ENCODE measurements at regions not wholly inside any gene's neighbourhood (a gene's known extent, or its start where the extent isn't known, plus 50 kb on each side); places are given as distances from the start of the nearest gene placed in this dataset.

DNA sequence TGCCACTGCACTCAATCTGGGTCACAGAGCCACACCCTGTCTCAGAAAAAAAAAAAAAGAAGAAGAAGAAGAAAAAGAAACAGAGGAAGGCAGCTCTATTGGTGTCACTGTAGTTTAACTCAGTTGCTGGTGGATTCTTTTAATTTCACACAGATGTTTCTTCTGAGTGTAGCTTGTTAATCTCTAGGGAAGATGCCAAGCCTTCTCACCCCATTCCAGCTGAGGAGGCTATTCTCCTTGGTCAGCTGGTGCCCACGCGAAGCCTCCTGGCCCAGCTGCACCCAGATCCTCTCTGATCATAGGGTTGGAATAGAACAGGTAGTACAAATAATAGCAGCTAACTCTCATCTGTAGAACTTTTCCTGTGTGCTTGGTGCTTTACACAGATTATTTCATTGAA lies 113.8 kb upstream of the SPRY4 start:
- WGBS (ENCODE audit: insufficient coverage, low coverage, missing lambda C conversion rate) = 52% methylated on average over 2 of the region's 2 CpGs
- Histone ChIP-seq H3K4me1 (replicated peaks in 1 of 2; ENCODE audit: control insufficient read depth in 2 of 2, insufficient read depth in 2 of 2, low read length in 2 of 2) (peaks cover 0 to 4% of the 10 kb centered on the region in 2 experiments; a peak in 4 of 5 replicates), H3K36me3 (ENCODE audit: control insufficient read depth, insufficient read depth, low read length) (no peaks in the 10 kb centered on the region), H3K27ac (ENCODE audit: extremely low read depth, low read depth, low read length) (no peak overlapping the region), H3K4me3 (no peak overlapping the region), H3K4me2 (ENCODE audit: insufficient read depth, low read length) (no peak overlapping the region), H3K27me3 (ENCODE audit: control insufficient read depth in 2 of 2, insufficient read depth in 2 of 2, low read length in 2 of 2) (peaks cover 0 to 2% of the 10 kb centered on the region in 2 experiments; a peak in 1 of 5 replicates), H3K9me1 (ENCODE audit: control insufficient read depth, insufficient read depth, low read length) (no peaks in the 10 kb centered on the region), H4K20me1 (replicated peaks; ENCODE audit: control insufficient read depth, insufficient read depth, low read length) (no peaks in the 10 kb centered on the region), H3K9ac (ENCODE audit: insufficient read depth in 1 of 2, low read depth in 2 of 2, low read length in 2 of 2) (no peak overlapping the region), H2AFZ (ENCODE audit: low read depth, low read length) (no peak overlapping the region), H3K79me2 (ENCODE audit: control insufficient read depth, insufficient read depth, low read length) (no peaks in the 10 kb centered on the region), H3K9me3 (replicated peaks; ENCODE audit: control insufficient read depth, insufficient read depth, low read depth, low read length) (no peaks in the 10 kb centered on the region)
- FAIRE-seq (no peak), DNase-seq (ENCODE audit: extremely low read depth in 1 of 4, low spot score in 3 of 4) (no peak), ATAC-seq (no peak)
- CTCF ChIA-PET (ENCODE audit: low intra/inter-chr PET ratio) = no interaction called here
- BruUV-seq (replicated peaks) = no TSS peak
- intact Hi-C loops (cut with micrococcal nuclease) = no loop called here
- in situ Hi-C loops (cut with MboI) = no loop called here
- POLR2A ChIA-PET = no interaction called here
- TF ChIP-seq STAG1 (CRISPR knock-in tag; IDR thresholded peaks at IDR 0.05; ENCODE audit: borderline replicate concordance) = no peak
- TF ChIP-seq KDM5B (IDR thresholded peaks at IDR 0.05; ENCODE audit: insufficient replicate concordance, low read depth, low read length) = no peak
- TF ChIP-seq, protein P1, sequence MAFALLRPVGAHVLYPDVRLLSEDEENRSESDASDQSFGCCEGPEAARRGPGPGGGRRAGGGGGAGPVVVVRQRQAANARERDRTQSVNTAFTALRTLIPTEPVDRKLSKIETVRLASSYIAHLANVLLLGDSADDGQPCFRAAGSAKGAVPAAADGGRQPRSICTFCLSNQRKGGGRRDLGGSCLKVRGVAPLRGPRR (CRISPR knock-in tag; IDR thresholded peaks at IDR 0.05) = no peak
- TF ChIP-seq KLF13 (tag; IDR thresholded peaks at IDR 0.05; ENCODE audit: borderline replicate concordance, low read depth) = no peak
- TF ChIP-seq, protein P2, sequence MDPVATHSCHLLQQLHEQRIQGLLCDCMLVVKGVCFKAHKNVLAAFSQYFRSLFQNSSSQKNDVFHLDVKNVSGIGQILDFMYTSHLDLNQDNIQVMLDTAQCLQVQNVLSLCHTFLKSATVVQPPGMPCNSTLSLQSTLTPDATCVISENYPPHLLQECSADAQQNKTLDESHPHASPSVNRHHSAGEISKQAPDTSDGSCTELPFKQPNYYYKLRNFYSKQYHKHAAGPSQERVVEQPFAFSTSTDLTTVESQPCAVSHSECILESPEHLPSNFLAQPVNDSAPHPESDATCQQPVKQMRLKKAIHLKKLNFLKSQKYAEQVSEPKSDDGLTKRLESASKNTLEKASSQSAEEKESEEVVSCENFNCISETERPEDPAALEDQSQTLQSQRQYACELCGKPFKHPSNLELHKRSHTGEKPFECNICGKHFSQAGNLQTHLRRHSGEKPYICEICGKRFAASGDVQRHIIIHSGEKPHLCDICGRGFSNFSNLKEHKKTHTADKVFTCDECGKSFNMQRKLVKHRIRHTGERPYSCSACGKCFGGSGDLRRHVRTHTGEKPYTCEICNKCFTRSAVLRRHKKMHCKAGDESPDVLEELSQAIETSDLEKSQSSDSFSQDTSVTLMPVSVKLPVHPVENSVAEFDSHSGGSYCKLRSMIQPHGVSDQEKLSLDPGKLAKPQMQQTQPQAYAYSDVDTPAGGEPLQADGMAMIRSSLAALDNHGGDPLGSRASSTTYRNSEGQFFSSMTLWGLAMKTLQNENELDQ (CRISPR knock-in tag; IDR thresholded peaks at IDR 0.05; ENCODE audit: borderline replicate concordance) = no peak
- no peak for TF ChIP-seq ZNF23 (CRISPR knock-in tag; IDR thresholded peaks at IDR 0.05)
- TF ChIP-seq, protein P3, sequence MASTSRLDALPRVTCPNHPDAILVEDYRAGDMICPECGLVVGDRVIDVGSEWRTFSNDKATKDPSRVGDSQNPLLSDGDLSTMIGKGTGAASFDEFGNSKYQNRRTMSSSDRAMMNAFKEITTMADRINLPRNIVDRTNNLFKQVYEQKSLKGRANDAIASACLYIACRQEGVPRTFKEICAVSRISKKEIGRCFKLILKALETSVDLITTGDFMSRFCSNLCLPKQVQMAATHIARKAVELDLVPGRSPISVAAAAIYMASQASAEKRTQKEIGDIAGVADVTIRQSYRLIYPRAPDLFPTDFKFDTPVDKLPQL (IDR thresholded peaks at IDR 0.05; ENCODE audit: extremely low read depth, insufficient read length) = no peak
- TF ChIP-seq HEY1 (CRISPR knock-in tag; IDR thresholded peaks at IDR 0.05; ENCODE audit: borderline replicate concordance) = no peak
- no peak for TF ChIP-seq RBFOX2 (IDR thresholded peaks at IDR 0.05; ENCODE audit: low read depth, low read length)
- TF ChIP-seq HDAC2 (IDR thresholded peaks at IDR 0.05) = no peak
- TF ChIP-seq, protein P4, sequence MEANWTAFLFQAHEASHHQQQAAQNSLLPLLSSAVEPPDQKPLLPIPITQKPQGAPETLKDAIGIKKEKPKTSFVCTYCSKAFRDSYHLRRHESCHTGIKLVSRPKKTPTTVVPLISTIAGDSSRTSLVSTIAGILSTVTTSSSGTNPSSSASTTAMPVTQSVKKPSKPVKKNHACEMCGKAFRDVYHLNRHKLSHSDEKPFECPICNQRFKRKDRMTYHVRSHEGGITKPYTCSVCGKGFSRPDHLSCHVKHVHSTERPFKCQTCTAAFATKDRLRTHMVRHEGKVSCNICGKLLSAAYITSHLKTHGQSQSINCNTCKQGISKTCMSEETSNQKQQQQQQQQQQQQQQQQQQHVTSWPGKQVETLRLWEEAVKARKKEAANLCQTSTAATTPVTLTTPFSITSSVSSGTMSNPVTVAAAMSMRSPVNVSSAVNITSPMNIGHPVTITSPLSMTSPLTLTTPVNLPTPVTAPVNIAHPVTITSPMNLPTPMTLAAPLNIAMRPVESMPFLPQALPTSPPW (CRISPR knock-in tag; IDR thresholded peaks at IDR 0.05) = no peak
- no peak for TF ChIP-seq NR4A1 (CRISPR knock-in tag; IDR thresholded peaks at IDR 0.05)
- TF ChIP-seq NR4A1 (tag; IDR thresholded peaks at IDR 0.05) = no peak
- TF ChIP-seq, protein P5, sequence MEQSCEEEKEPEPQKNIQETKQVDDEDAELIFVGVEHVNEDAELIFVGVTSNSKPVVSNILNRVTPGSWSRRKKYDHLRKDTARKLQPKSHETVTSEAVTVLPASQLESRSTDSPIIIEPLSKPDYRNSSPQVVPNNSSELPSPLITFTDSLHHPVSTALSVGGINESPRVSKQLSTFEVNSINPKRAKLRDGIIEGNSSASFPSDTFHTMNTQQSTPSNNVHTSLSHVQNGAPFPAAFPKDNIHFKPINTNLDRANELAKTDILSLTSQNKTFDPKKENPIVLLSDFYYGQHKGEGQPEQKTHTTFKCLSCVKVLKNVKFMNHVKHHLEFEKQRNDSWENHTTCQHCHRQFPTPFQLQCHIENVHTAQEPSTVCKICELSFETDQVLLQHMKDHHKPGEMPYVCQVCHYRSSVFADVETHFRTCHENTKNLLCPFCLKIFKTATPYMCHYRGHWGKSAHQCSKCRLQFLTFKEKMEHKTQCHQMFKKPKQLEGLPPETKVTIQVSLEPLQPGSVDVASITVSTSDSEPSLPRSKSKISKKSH (CRISPR knock-in tag; IDR thresholded peaks at IDR 0.05) = no peak
- no peak for TF ChIP-seq MYNN (IDR thresholded peaks at IDR 0.05)
- no peak for TF ChIP-seq MYNN (CRISPR knock-in tag; IDR thresholded peaks at IDR 0.05)
- TF ChIP-seq ZNF121 (CRISPR knock-in tag; conservative IDR thresholded peaks at IDR 0.05) = no peak

Data from K562 (cell line).